ENCODE measurements at regions not wholly inside any gene's neighbourhood (a gene's known extent, or its start where the extent isn't known, plus 50 kb on each side); places are given as distances from the start of the nearest gene placed in this dataset.

- H3K4me1 ChIP-seq (ENCODE audit: insufficient read depth, low read length, severe bottlenecking), result no peaks in the 10 kb centered on the region
Observed at GRCh38 chr11:30092518-30092917, 75.7 kb upstream of the KCNA4 start.

GRCh38 chr11:30100495-30100894 is 83.7 kb upstream of the KCNA4 start:
- no peak overlapping the region for H3K4me3 ChIP-seq (ENCODE audit: low read depth, low read length, poor library complexity, severe bottlenecking)

More at GRCh38 chr11:30092518-30092917, 75.7 kb upstream of the KCNA4 start:
- H3K4me2 ChIP-seq (ENCODE audit: low read length), result no peak overlapping the region
- no peak overlapping the region for H3K27ac ChIP-seq (ENCODE audit: low read depth, low read length, poor library complexity, severe bottlenecking)
- H2AFZ ChIP-seq (ENCODE audit: low read length), result no peak overlapping the region
- H4K20me1 ChIP-seq (ENCODE audit: insufficient read depth, low read length), result no peaks in the 10 kb centered on the region
- H3K36me3 ChIP-seq (ENCODE audit: insufficient read depth, low read length), result no peaks in the 10 kb centered on the region
- no peaks in the 10 kb centered on the region for H3K9me2 ChIP-seq (ENCODE audit: low read depth, low read length)
- no peak for TF ChIP-seq CTCF (IDR thresholded peaks at IDR 0.05; ENCODE audit: low read length)
- TF ChIP-seq EZH2 (IDR thresholded peaks at IDR 0.05; ENCODE audit: borderline replicate concordance, low read length), result no peak
- no peaks in the 10 kb centered on the region for H3K79me2 ChIP-seq (ENCODE audit: insufficient read depth, low read length)
- H3K4me3 ChIP-seq (ENCODE audit: low read depth, low read length, poor library complexity, severe bottlenecking), result no peak overlapping the region
- no peak overlapping the region for H3K9ac ChIP-seq (ENCODE audit: low read length)
- H3K27me3 ChIP-seq (ENCODE audit: insufficient read depth, low read length), result no peaks in the 10 kb centered on the region
- H3F3A ChIP-seq (ENCODE audit: insufficient read depth, low read length), result no peaks in the 10 kb centered on the region
- no peaks in the 10 kb centered on the region for H3K9me3 ChIP-seq (ENCODE audit: low read length)

GRCh38 chr11:30106222-30107181 is 89.7 kb upstream of the KCNA4 start:
- TF ChIP-seq CTCF (IDR thresholded peaks at IDR 0.05; ENCODE audit: low read length), result no peak
- no peak for TF ChIP-seq EZH2 (IDR thresholded peaks at IDR 0.05; ENCODE audit: borderline replicate concordance, low read length)
- no peaks in the 10 kb centered on the region for H3F3A ChIP-seq (ENCODE audit: insufficient read depth, low read length)
- H3K9me2 ChIP-seq (ENCODE audit: low read depth, low read length), result no peaks in the 10 kb centered on the region
- H3K36me3 ChIP-seq (ENCODE audit: insufficient read depth, low read length), result no peaks in the 10 kb centered on the region
- H3K9me3 ChIP-seq (ENCODE audit: low read length), result no peaks in the 10 kb centered on the region
- no peaks in the 10 kb centered on the region for H3K79me2 ChIP-seq (ENCODE audit: insufficient read depth, low read length)
- H3K4me1 ChIP-seq (ENCODE audit: insufficient read depth, low read length, severe bottlenecking), result no peaks in the 10 kb centered on the region
- H3K4me2 ChIP-seq (ENCODE audit: low read length), result no peak overlapping the region
- no peak overlapping the region for H2AFZ ChIP-seq (ENCODE audit: low read length)
- H3K4me3 ChIP-seq (ENCODE audit: low read depth, low read length, poor library complexity, severe bottlenecking), result no peak overlapping the region
- H3K9ac ChIP-seq (ENCODE audit: low read length), result no peak overlapping the region
- H3K27ac ChIP-seq (ENCODE audit: low read depth, low read length, poor library complexity, severe bottlenecking), result no peak overlapping the region
- H3K27me3 ChIP-seq (ENCODE audit: insufficient read depth, low read length), result no peaks in the 10 kb centered on the region
- H4K20me1 ChIP-seq (ENCODE audit: insufficient read depth, low read length), result no peaks in the 10 kb centered on the region

More at GRCh38 chr11:30100495-30100894, 83.7 kb upstream of the KCNA4 start:
- Histone ChIP-seq H3K9ac (ENCODE audit: low read length) (no peak overlapping the region), H3K27ac (ENCODE audit: low read depth, low read length, poor library complexity, severe bottlenecking) (no peak overlapping the region), H2AFZ (ENCODE audit: low read length) (no peak overlapping the region), H3K9me3 (ENCODE audit: low read length) (no peaks in the 10 kb centered on the region), H3K4me1 (ENCODE audit: insufficient read depth, low read length, severe bottlenecking) (no peaks in the 10 kb centered on the region), H3F3A (ENCODE audit: insufficient read depth, low read length) (no peaks in the 10 kb centered on the region), H3K4me2 (ENCODE audit: low read length) (no peak overlapping the region), H3K9me2 (ENCODE audit: low read depth, low read length) (no peaks in the 10 kb centered on the region), H3K79me2 (ENCODE audit: insufficient read depth, low read length) (no peaks in the 10 kb centered on the region), H3K36me3 (ENCODE audit: insufficient read depth, low read length) (no peaks in the 10 kb centered on the region), H4K20me1 (ENCODE audit: insufficient read depth, low read length) (no peaks in the 10 kb centered on the region), H3K27me3 (ENCODE audit: insufficient read depth, low read length) (no peaks in the 10 kb centered on the region)
- TF ChIP-seq EZH2 (IDR thresholded peaks at IDR 0.05; ENCODE audit: borderline replicate concordance, low read length) (no peak), CTCF (IDR thresholded peaks at IDR 0.05; ENCODE audit: low read length) (no peak)

Data from OCI-LY1 (cell line).